Pancreas (tissue), 10 donors: ENCODE measurements at regions not wholly inside any gene's neighbourhood (a gene's known extent, or its start where the extent isn't known, plus 50 kb on each side); places are given as distances from the start of the nearest gene placed in this dataset.

Experiments used
- ATAC-seq, 4 donors: fragments of 200-7000 bp; cut with Tn5 transposase; one replicate each; pipeline versions ENCODE4 v1.8.0 to v1.9.1; 2020; ENCODE audit warnings: mild to moderate bottlenecking in 4 of 4, moderate library complexity in 4 of 4
- DNase-seq, 6 donors: peaks; one replicate each; pipeline ENCODE4 v3.0.0-alpha.2; 2020
- FAIRE-seq: peaks from 2 replicates; lab custom pipeline; 2012; peaks lifted over from hg19 to GRCh38; lab: Jason Lieb, UNC
- H3K27ac ChIP-seq, 4 donors: fragments of 200-600 bp; sonication (generic); 1 replicate in 3 of 4; 2 replicates in 1 of 4; pipeline versions ENCODE4 v1.5.0 to v1.8.0; 2020
- H3K27me3 ChIP-seq, 4 donors: fragments of 200-600 bp; one replicate each; pipeline ENCODE4 v1.8.0; 2021
- H3K36me3 ChIP-seq, 3 donors: fragments of 200-600 bp; sonication (generic) in 1 of 3; one replicate each; pipeline versions ENCODE4 v1.5.0 to v1.8.0; 2020 to 2021
- H3K4me1 ChIP-seq, 3 donors: fragments of 200-600 bp; one replicate each; pipeline ENCODE4 v1.8.0; 2021
- H3K4me3 ChIP-seq, 4 donors: fragments of 200-600 bp; sonication (generic) in 2 of 4; one replicate each; pipeline versions ENCODE4 v1.5.0 to v1.8.0; 2020 to 2021
- H3K9me3 ChIP-seq, 4 donors: fragments of 200-600 bp; one replicate each; pipeline ENCODE4 v1.8.0; 2021
- WGBS, 2 donors: extraction: QIAGEN DNeasy Blood & Tissue Kit; methylation state at CpG; one replicate each; pipeline ENCODE4 v1.1.7; 2013; 5-methylcytosine and 5-hydroxymethylcytosine counted together
- intact Hi-C, 3 donors: fragments of 100-400 bp; cut with DNase I; formaldehyde crosslinking; loops; one replicate each; pipeline versions ENCODE4 v1.11.1 to v1.14.2; 2022
- TF ChIP-seq, protein P1 (sequence below), 4 donors: fragments of 200-600 bp; sonication (generic) in 3 of 4; IDR thresholded peaks; one replicate each; pipeline versions ENCODE4 v1.5.0 to v1.8.0; 2021; ENCODE audit warnings: antibody characterized with exemption in 4 of 4
- donor health status: healthy with polysubstance abuse.
- donor health status: DM: no; HTN: no; CAD: no; lungs with moderate emphysema.
- donor health status: DM: no; HTN: no; CAD: no.
- donor health status: control.
- donor health status: control.
- donor health status: Bipolar disorder and iron deficiency.
- donor health status: DM: yes; HTN: yes; CAD: no.
- donor health status: DM: no; HTN: no; CAD: no.
- donor health status: DM: no; HTN: no; CAD: no.
- donor health status: DM: yes; HTN: yes; CAD: no.

DNA sequence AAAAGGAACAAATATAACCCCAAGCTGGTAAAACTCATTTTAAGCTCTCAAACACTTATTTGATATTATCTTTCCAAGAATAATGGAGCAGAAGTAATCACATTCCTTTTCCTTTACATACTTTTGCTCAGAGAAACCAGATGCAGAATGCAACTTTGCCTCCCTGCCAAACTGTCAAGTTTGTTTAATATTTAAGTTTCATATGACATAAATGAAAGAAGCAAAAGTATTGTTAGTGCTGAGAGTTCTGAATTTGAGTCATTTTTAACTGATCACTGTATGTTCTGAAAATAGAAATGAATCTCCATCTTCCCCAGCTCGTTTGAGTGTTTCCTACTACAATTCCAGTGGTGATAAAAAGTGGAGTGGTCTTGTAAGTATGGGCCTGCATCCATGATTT, 423.4 kb downstream of the PID1 start:
- FAIRE-seq: no peak
- WGBS, 2 donors: 37 to 47% methylated on average over 1 of the region's 1 CpG
- TF ChIP-seq, protein P1, sequence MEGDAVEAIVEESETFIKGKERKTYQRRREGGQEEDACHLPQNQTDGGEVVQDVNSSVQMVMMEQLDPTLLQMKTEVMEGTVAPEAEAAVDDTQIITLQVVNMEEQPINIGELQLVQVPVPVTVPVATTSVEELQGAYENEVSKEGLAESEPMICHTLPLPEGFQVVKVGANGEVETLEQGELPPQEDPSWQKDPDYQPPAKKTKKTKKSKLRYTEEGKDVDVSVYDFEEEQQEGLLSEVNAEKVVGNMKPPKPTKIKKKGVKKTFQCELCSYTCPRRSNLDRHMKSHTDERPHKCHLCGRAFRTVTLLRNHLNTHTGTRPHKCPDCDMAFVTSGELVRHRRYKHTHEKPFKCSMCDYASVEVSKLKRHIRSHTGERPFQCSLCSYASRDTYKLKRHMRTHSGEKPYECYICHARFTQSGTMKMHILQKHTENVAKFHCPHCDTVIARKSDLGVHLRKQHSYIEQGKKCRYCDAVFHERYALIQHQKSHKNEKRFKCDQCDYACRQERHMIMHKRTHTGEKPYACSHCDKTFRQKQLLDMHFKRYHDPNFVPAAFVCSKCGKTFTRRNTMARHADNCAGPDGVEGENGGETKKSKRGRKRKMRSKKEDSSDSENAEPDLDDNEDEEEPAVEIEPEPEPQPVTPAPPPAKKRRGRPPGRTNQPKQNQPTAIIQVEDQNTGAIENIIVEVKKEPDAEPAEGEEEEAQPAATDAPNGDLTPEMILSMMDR (IDR thresholded peaks at IDR 0.05): no peak

DNA sequence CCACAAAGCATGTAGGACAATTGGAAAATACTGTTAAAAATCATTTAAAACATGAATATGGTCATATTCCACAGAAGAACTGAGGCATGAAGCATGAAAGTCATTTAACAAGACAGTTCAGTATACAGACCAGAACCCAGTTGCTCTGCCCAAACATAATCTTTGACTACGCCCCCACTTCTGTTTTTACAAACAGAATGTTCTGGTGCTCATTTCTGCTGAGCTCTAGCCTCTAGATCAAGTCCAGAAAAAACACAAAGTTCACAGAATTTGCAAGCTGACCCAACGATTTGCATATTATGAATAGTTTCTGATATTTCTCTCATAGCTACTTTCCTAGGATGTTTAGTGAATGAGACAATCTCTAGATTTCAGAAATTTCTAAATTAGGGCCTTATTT, 424.9 kb downstream of the PID1 start:
- no peak for FAIRE-seq
- no peaks in the 10 kb centered on the region for H3K9me3 ChIP-seq
- TF ChIP-seq, protein P1 (IDR thresholded peaks at IDR 0.05): no peak
- peak in 1 of 4 donors; percentile 18 for ATAC-seq
- 59 to 61% methylated on average over 2 of the region's 2 CpGs for WGBS, 2 donors
- H3K4me1 ChIP-seq: no peaks in the 10 kb centered on the region
- H3K4me3 ChIP-seq: no peak overlapping the region
- no peak overlapping the region for H3K27ac ChIP-seq
- DNase-seq: no peak
- no peaks in the 10 kb centered on the region for H3K27me3 ChIP-seq
- intact Hi-C loops: no loop called here
- H3K36me3 ChIP-seq: no peaks in the 10 kb centered on the region

More for the DNA sequence above, 423.4 kb downstream of the PID1 start:
- DNase-seq: no peak
- Histone ChIP-seq H3K9me3 (no peaks in the 10 kb centered on the region), H3K4me1 (no peaks in the 10 kb centered on the region), H3K27ac (no peak overlapping the region), H3K27me3 (no peaks in the 10 kb centered on the region), H3K4me3 (no peak overlapping the region), H3K36me3 (no peaks in the 10 kb centered on the region)
- no peak for ATAC-seq
- intact Hi-C loops: no loop called here

DNA sequence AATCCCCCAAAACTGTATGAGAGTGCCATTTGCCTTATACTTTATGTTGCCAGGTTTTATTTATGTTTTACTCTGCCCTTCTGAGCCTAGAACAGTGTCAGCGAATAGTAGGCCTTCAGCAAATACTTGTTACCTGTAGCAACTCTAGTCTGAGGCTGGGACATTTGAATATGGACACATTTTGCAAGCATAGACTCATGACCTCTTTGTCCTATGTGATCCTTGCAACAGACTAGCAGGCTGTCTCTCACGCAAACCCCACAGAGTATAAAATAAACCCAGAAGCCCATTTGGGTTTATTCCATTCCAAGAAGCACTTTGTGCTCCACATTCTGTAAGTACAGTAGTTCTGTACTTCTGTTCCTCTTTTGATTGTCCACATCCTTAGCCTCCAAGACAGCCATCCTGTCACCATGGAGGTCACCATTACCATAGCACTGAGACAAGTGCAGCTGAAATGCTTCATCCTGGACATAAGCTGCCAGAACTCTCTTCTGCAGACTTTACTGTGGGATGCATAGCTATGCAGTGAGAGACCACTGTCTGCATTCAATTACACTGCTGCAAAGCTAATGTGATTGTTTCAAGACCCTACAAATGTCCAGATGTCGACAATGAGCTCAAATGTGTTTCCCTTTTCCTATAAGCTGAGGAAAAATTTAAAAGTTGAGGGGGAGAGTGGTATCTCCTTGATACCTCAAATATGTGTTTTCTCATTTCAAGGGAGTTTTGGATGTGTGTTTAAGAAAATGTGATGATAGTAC, 425.7 kb downstream of the PID1 start:
- no peaks in the 10 kb centered on the region for H3K9me3 ChIP-seq
- DNase-seq (no peak), ATAC-seq (no peak), FAIRE-seq (no peak)
- H3K27ac ChIP-seq: no peak overlapping the region
- no peaks in the 10 kb centered on the region for H3K4me1 ChIP-seq
- intact Hi-C loops: no loop called here
- H3K36me3 ChIP-seq: no peaks in the 10 kb centered on the region
- TF ChIP-seq, protein P1 (IDR thresholded peaks at IDR 0.05): no peak
- WGBS, 2 donors: 85 to 87% methylated on average over 3 of the region's 3 CpGs
- no peak overlapping the region for H3K4me3 ChIP-seq
- H3K27me3 ChIP-seq: no peaks in the 10 kb centered on the region

DNA sequence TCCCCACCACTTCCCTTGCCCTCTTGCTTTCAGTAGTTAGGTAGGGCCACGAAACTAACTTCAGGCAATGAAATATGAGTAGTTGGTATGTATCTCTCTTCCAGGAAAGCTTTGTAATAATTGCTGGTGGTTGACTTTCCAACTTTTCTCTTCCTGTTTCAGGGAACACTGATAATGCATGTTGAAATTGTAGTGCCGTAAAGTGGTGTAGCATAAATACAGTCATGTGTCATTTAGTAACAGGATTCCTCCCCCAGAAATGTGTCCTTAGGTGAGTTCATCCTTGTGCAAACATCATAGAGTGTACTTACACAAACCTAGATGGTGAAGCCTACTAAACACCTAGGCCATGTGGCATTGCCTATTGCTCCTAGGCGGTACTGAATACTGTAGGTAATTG, 429.2 kb downstream of the PID1 start:
- no peaks in the 10 kb centered on the region for H3K36me3 ChIP-seq
- no peak overlapping the region for H3K4me3 ChIP-seq
- no peak for FAIRE-seq
- ATAC-seq: peak in 2 of 4 donors; percentile 9 to 65
- no peaks in the 10 kb centered on the region for H3K9me3 ChIP-seq
- H3K27me3 ChIP-seq: no peaks in the 10 kb centered on the region
- no peak for DNase-seq
- WGBS, 2 donors: 76 to 89% methylated on average over 3 of the region's 3 CpGs
- H3K4me1 ChIP-seq: peaks cover 0 to 8% (median 0%) of the 10 kb centered on the region in 3 donors
- intact Hi-C loops: no loop called here
- H3K27ac ChIP-seq: no peak overlapping the region
- TF ChIP-seq, protein P1 (IDR thresholded peaks at IDR 0.05): no peak

DNA sequence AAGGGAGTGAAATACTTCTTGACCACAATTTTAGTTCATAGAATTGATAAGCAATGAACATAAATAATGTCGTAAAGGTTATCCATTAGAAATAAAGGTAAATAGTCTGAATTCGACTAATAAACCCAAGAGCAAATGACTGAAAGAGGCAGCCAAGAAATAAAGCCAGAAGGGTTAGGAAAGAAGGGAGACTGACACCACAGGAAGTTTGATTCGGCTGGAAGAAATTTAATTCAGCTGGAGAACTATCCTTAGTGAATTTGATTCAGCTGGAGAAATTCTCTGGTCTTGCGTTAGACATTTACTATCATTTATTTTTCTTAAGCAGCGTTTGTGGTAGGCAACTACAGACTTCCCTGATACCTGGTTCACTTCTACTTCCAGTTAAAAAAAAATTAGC, 429.6 kb downstream of the PID1 start:
- TF ChIP-seq, protein P1 (IDR thresholded peaks at IDR 0.05): no peak
- DNase-seq (no peak), ATAC-seq (no peak), FAIRE-seq (no peak)
- H3K4me1 ChIP-seq: peaks cover 0 to 8% (median 0%) of the 10 kb centered on the region in 3 donors
- no peaks in the 10 kb centered on the region for H3K9me3 ChIP-seq
- intact Hi-C loops: no loop called here
- H3K27me3 ChIP-seq: no peaks in the 10 kb centered on the region
- 66 to 68% methylated on average over 5 of the region's 5 CpGs for WGBS, 2 donors
- no peak overlapping the region for H3K4me3 ChIP-seq
- no peaks in the 10 kb centered on the region for H3K36me3 ChIP-seq
- no peak overlapping the region for H3K27ac ChIP-seq
